DMS 273 (cell line): ENCODE measurements at regions not wholly inside any gene's neighbourhood (a gene's known extent, or its start where the extent isn't known, plus 50 kb on each side); places are given as distances from the start of the nearest gene placed in this dataset.
A peak's percentile ranks its signal among the peaks of the same experiment; 100 is the strongest.
"Not testable (repeated sequence)": the region's sequence is repeated elsewhere in the genome, so short reads cannot be mapped to it uniquely, and the experiment has no call there.

Experiments used
- DNase-seq: peaks from one replicate; lab custom pipeline; 2025; ENCODE audit not compliant: unreplicated experiment; lab: John Stamatoyannopoulos, UW

DNA sequence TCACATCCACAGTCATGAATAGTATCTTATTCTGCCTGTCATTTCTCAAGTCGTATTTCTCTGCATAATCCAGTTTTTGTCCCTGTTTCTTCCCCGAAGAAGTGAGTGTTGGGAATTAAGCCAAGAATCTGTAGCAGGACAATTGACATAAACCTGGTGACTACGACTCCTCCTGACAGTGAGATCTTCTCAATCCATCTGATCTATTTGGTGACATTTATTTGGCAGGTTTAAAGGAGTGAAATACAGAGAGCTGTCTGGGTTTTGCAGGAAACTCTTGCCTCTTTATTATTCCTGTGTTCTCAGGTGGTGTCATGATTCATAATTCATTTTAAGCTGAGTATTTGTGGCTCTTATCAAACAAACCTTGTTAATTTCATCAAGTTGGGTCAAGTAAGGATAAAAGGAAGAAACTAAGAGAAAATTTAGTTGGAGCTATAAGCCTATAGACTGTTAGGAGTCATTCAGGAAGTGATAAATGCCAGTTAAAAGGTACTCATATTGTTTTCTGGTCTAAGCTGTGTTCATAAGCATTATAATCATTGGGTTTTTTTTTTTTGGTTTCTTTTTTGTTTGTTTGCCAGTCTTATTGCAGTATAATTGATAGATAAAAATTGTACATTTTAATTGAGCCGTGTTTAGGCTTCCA is 95.9 kb upstream of the PCSK1 start:
- DNase-seq, result no peak

DNA sequence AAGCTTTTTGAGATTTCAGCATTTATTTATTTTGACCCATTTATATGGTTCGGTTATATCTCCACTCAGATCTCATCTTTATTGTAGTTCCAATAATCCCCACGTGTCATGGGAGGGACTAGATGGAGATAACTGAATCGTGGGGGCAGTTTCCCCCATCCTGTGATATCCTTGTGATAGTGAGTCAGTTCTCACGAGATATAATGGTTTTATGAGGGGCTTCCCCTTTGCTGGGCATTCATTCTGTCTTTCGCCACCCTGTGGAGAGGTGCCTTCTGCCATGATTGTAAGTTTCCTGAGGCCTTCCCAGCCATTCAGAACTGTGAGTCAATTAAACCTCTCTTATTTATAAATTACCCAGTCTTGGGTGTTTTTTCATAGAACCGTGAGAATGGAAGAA is 96.5 kb upstream of the PCSK1 start:
- DNase-seq, result no peak

DNA sequence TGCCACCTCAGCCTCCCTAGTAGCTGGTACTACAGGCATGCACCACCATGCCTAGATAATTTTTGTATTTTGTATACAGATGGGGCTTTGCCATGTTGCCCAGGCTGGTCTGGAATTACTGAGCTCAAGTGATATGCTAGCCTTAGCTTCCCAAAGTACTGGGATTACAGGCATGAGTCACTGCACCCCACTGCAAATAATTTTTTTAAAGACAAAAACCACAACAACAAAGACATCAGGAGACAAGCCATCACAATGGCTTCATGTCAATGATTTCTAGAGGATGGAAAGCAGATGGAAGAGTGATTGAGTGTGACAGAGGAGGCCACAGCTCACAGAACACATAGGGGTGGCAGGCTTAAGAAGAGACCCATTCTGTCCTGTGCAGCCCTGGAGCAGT is 97.9 kb upstream of the PCSK1 start:
- no peak for DNase-seq

DNA sequence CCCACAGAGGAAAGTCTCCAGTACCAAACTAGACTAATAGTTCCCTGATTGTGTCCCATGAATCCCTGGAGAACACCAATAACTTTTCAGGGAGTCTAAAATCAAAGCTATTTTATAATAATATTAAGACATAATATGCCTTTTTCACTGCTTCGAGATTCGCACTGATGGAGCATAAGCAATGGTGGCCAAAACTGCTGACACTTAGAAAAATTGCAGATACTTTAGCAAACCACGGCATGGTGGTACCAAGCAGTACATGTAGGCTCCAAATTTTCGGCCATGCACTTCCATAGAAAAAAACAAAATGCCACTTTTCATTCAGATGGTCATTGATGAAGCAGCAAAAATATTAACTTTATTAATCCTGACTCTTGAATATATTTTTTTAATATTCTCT is 100.3 kb upstream of the PCSK1 start:
- no peak for DNase-seq

DNA sequence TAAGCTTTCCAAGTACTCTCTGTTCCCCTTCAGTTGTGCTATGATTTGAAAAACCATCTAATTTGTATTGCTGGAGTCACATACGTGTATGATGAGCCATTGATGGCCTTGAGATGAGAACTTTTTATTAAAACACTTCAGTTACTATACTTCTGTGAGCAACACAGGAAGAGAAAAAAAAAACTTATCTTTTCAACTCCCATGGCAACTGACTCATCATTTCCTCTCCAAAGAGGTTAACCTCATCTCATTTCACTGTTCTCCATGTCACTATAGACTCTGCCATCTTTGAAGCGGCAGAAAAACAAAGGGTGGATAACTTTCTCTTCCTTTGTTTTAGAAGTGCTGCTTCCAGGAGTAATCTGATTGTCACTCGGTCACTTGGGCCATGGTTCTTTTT is 104.3 kb upstream of the PCSK1 start:
- DNase-seq, result no peak

DNA sequence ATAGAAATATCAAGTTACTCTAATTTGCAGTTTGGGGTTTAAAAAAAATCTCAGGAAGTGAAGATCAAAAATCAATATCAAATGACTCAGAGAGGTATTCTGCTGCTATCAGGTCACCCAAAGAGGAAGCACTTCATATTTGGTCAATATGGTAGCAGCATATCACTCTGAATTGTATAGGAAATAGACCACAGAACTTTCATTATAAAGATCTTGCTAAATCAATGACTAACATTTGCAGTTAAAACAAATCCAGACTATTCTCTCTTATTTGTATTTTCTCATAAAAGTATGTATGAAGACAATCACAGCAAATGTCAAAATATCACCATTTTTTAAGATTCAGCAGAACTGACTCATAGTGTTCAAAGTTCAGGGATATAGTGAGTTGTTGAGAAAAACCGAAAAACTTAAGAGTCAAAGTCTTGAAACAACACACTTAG is 105.8 kb upstream of the PCSK1 start:
- no peak for DNase-seq

GRCh38 chr5:96546120-96546519 is 113.1 kb upstream of the PCSK1 start:
- no peak for DNase-seq

- no peak for DNase-seq
Measured at GRCh38 chr5:96547486-96547885, 114.4 kb upstream of the PCSK1 start.

DNA sequence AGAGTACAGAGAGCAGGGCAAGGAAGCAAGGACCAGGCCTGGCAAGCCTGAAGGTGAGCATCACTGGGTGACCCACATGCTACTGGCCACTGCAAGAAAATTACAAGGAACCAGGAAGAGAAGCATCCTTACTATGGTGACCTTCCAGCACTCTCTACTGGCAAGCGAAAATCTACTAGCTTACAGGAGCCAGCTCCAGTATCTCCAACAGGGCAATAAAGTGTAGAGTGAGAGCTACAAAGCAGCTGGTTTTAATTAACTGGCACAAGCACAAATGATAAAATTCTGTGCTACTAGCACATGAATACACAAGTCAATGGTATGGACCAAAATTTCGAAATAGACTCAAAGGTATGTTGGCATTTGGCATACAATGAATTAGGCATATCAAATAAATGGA is 113.3 kb upstream of the CAST start:
- no peak for DNase-seq

DNA sequence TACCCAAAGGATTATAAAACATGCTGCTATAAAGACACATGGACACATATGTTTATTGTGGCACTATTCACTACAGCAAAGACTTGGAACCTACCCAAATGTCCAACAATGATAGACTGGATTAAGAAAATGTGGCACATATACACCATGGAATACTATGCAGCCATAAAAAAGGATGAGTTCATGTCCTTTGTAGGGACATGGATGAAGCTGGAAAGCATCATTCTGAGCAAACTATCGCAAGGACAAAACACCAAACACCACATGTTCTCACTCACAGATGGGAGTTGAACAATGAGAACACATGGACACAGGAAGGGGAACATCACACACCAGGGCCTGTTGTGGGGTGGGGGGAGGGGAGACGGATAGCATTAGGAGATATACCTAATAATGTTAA is 101.3 kb upstream of the CAST start:
- DNase-seq, result not testable (repeated sequence)

GRCh38 chr5:96562614-96563013 is 99.6 kb upstream of the CAST start:
- DNase-seq, result no peak

- no peak for DNase-seq
Measured at GRCh38 chr5:96563816-96564215, 98.4 kb upstream of the CAST start.

DNA sequence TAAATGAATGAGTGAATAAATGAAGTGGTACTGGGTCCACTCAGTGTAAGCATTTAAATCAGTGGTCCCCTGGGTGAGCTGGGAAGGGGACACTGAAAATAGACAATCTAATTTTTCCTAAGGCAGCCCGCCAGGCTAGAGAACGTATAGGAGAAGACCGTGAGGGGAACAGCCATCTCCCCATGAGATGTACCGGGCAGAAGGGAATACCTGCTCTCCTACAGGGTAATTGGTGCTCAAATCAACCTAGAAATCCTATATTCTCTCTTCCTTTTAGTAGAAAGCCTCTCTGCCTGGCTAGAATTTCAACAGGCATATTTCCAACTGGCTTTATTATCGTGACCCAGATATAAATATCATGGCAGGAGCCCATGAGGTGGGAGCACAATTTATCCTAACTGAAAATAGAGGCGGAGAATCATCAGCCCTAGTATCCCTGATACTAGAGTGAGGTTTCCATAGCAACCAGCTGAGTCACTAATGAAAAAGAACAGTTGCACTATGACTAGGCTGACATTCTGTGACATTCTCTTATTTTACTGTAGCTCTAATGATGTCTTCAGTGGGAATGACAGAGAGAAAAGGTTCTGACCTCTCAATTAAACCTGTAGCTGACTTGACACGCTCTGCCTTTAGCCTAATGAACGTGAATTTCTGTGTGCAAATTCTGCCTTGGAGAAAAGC is 96.5 kb upstream of the CAST start:
- DNase-seq, result peak; percentile 72

DNA sequence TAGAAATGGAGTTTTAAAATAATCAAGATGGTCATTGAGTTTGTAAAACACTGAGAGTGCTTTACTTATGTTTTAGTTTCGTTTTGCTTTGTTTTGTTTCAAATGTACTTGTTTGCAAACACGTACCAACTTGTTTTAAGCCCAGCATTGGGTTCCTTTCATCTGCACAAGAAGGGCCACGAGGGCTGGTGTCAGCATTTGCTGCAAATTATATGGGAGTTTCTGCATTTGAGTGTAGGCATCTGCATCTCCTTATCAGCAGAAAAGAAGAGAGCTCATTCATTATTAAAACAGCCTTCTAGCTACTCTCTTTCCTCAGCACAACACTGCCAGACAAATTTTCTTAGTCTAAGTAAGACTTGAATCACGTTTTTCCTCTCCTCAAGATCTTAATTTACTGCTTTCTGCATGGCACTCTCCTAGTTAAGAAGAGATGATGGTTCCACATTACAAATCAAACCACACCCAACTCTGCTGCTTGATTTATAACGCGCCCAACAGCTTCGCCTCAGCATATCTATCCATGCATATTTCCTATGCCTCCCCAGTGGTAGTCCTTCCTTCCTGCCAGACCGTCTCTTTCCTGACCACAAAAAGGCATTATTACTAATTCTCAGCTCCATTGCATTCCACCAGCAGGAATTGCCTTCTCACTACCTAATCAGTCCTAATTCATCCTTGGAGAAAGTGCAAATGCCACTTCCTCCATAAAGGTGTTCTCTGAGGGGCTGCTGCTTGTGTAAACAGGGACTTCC is 95.2 kb upstream of the CAST start:
- DNase-seq, result no peak

- DNase-seq, result no peak
Measured at GRCh38 chr5:96569332-96569731, 92.8 kb upstream of the CAST start.

DNA sequence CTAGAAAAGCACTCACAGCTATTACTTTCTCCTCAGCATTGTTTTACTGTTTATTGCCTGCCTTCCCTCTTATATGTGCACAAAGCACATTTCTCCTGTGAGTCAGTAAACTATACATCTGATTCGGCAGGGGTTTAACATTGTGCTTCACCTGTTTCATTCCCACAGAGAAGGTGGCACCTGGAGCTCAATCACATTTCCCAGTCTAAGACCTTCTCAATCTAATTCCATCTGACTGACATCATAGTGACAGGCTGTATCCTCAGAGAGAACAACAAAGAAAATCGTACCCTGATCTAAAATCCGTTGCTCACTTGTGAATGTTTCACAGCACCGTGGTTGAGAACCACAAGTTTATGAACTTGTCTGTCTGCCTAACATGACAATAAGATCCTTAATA is 92.4 kb upstream of the CAST start:
- no peak for DNase-seq

DNA sequence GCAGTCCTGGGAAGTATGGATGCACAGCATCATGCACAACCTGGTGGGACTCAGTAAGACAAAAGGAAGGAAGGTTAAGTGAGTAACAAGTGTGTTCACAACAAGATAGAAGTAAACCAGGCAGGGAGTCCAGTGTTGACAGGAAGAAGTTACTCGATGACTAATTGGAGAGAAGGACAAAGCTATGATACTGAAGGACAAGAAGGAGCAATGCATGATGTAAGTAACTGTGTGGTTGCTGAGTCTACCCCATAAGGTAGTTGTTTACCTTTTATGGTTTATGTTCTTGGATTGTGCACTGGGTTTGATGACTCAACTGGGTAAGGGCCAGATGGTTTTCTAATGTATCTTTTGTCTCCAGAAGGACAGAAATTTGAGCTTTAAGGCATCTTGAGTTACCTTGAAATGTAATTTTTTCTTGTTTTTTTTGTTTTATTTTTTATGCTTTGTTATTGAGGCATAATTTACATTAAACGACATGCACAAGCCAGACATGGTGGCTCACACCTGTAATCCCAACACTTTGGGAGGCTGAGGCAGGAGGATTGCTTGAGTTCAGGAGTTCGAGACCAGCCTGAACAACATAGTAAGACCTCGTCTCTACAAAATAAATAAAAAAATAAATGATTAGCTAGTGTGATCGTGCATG is 89.2 kb upstream of the CAST start:
- DNase-seq, result peak; percentile 57

- DNase-seq, result no peak
Measured at GRCh38 chr5:96573513-96573894, 88.7 kb upstream of the CAST start.

DNA sequence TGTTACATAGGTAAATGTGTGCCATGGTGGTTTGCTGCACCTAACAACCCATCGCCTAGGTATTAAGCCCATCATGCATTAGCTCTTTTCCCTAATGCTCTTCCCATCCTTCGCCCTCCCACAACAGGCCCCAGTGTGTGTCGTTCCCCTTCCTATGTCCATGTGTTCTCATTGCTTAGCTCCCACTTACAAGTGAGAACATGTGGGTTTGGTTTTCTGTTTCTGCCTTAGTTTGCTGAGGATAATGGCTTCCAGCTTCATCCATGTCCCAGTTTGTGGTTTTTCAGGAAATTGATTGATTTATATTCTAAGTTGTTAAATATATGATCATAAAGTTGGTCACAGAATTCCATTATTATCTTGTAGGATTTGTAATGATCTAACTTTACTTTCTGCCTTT is 85.3 kb upstream of the CAST start:
- DNase-seq, result no peak

DNA sequence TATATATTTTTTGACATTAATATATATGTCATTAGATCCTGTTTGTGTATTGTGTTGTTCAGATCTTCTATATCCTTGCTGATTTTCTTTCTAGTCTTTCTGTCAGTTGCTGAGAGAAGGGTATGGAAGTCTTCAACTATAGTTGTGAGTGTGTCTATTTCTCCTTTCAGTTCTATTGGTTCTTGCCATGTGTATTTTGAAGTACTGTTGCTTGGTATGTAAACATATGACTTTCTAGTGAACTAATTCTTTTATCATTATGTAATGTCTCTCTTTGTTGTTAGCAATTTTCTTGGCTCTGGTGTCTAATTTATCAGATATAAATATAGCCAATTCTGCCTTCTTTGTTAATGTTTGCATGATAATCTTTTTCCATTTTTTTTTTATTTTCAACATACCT is 84.3 kb upstream of the CAST start:
- DNase-seq, result no peak

DNA sequence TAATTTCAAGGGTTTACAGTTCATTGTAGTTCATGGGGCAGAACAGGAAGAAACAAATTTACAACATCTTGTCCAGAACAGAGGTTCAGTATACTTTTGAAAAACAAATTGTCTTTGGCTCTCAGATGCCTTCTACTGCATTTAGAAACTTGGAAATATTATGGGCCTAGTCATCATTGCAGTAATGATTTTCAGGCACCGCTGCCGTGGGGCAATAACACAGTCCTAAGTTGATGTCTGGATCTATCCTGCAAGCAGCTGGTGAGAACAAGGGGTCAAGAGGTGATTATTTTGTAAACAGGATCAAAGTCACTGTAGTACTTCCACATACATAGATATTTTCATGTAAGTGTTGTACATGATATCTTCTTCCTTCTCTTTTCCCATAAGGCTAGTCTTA is 82.5 kb upstream of the CAST start:
- no peak for DNase-seq

DNA sequence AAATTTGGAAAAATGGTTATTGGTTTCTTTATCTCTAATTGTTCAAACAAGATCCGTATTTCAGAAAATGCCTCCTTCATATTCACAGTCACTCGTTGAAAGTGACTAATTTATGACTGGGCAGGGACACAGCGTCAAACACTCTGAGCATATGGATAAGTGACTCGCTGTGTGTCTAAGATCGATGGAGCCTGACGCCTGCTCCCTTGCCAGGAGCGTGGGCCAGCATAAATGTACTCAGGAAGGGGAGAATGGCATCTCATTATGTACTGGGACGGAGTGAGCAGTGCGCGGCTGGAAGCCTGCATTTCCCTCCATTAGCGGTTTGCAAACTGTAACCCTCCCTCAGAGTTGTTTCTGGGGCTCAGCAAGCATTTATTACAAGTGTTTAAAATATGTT is 79.8 kb upstream of the CAST start:
- DNase-seq, result peak; percentile 86
